Fibroblast of pulmonary artery (primary cell): ENCODE measurements at regions not wholly inside any gene's neighbourhood (a gene's known extent, or its start where the extent isn't known, plus 50 kb on each side); places are given as distances from the start of the nearest gene placed in this dataset.
"Not testable (repeated sequence)": the region's sequence is repeated elsewhere in the genome, so short reads cannot be mapped to it uniquely, and the experiment has no call there.

Experiments
- DNase-seq: peaks from one replicate; pipeline ENCODE4 v3.0.0-alpha.2; 2010; ENCODE audit warnings: low read depth
- H3K4me3 ChIP-seq: replicated peaks from 2 replicates; pipeline ENCODE4 v1.5.1; 2011; ENCODE audit warnings: low read depth, mild to moderate bottlenecking, control low read depth, low read length, moderate library complexity
- TF ChIP-seq, protein P1 (sequence below): IDR thresholded peaks from 2 replicates; pipeline ENCODE4 v1.5.1; 2011; ENCODE audit warnings: mild to moderate bottlenecking, control low read depth, low read length, inconsistent platforms; ENCODE audit errors: missing control alignments

DNA sequence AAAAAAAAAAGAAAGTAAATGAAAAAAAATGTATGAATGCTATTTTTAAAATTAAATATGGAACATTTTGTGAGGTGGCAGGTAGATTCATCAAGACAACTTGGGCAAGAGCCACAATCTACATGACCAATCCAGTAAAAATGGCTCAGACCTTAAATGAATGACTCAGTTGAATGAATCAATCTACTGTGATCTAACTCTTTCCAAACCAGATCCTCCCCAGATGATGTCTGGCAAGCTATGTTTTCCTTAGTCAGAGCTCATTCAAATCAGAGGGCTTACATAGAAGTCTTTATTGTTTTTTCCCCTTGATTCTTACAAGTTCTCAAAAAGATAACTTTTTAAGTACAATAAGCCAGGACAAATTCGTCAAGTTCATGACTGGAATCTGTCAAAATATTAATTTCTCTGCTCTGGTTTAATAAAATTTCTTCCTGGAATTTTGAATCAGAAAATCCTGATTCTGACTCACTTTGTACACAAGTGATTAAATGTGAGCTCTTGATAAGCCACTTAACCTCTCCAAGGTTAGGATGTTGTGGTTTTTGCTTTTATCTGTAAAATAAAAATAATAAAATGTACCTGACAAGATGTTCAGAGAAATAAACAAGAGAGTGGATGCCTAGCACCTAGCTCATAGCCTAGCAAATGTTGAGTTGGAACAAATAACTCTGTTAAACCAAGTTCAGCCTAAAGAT, 105.6 kb upstream of the SMIM31 start:
- DNase-seq: peak; percentile 8
- TF ChIP-seq, protein P1, sequence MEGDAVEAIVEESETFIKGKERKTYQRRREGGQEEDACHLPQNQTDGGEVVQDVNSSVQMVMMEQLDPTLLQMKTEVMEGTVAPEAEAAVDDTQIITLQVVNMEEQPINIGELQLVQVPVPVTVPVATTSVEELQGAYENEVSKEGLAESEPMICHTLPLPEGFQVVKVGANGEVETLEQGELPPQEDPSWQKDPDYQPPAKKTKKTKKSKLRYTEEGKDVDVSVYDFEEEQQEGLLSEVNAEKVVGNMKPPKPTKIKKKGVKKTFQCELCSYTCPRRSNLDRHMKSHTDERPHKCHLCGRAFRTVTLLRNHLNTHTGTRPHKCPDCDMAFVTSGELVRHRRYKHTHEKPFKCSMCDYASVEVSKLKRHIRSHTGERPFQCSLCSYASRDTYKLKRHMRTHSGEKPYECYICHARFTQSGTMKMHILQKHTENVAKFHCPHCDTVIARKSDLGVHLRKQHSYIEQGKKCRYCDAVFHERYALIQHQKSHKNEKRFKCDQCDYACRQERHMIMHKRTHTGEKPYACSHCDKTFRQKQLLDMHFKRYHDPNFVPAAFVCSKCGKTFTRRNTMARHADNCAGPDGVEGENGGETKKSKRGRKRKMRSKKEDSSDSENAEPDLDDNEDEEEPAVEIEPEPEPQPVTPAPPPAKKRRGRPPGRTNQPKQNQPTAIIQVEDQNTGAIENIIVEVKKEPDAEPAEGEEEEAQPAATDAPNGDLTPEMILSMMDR: no peak
- H3K4me3 ChIP-seq: no peak overlapping the region

DNA sequence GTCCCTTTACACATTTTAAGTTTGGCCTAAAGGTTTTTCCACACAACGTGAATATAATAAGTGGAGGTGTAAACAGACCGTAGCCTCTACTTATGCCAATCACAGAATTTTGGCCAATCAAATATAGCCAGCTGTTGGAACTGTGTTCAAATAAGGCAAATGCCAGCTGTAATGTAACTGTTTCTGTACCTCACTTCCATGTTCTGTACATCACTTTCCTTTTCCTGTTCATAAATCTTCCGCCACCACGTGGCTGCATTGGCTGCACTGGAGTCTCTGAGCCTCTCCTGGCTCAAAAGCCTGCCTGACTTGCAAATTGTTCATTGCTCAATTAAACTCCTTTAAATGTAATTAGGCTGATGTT, 105.1 kb upstream of the SMIM31 start:
- DNase-seq: no peak
- TF ChIP-seq, protein P1: no peak
- no peak overlapping the region for H3K4me3 ChIP-seq

DNA sequence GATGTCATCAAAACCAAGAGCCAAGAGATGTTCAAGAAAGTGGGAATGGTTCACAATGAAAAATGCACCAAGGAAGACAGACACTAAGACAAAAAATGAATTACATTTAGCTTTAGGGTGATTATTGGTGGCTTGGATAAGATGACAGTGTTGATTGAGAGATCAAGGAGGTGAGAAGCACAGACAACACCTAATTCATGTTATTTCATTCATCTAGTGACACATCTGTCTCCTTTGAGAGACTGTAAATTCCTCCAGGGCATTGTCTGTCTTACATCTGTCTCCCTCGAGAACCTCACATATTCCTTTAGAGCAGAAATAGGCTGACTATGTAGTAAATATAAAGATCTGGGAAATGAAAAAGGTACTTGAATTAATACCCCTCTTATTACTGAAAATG, 94.2 kb upstream of the SMIM31 start:
- TF ChIP-seq, protein P1: no peak
- no peak for DNase-seq

DNA sequence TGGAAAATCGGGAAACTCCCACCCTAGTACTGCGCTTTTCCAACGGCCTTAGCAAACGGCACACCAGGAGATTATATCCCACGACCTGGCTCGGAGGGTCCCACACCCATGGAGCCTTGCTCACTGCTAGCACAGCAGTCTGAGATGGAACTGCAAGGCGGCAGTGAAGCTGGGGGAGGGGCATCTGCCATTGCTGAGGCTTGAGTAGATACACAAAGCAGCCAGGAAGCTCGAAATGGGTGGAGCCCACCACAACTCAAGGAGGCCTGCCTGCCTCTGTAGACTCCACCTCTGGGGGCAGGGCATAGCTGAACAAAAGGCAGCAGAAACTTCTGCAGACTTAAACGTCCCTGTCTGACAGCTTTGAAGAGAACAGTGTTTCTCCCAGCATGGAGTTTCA, 77.8 kb upstream of the SMIM31 start:
- H3K4me3 ChIP-seq, DNase-seq: not testable (repeated sequence)

More for the DNA sequence above, 94.2 kb upstream of the SMIM31 start:
- H3K4me3 ChIP-seq: no peak overlapping the region

DNA sequence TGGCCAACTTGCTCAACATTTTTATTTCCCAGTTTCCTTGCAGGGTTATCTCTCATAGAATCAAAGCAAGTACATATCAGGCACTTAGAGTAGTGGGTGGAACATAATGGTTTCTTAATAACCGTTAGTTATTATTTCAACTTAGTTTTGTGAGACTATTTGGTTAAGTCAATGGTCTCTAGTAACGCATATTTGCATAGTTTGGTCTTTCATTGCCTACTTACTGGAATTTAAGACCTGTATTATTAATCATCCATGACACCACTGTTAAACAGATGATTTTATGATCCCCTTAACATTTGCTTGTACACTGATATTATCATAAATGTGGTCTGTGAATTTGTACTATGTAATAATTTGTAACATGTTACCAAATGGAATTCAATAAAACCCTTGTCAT, 70.9 kb upstream of the SMIM31 start:
- no peak overlapping the region for H3K4me3 ChIP-seq
- TF ChIP-seq, protein P1: no peak
- no peak for DNase-seq

DNA sequence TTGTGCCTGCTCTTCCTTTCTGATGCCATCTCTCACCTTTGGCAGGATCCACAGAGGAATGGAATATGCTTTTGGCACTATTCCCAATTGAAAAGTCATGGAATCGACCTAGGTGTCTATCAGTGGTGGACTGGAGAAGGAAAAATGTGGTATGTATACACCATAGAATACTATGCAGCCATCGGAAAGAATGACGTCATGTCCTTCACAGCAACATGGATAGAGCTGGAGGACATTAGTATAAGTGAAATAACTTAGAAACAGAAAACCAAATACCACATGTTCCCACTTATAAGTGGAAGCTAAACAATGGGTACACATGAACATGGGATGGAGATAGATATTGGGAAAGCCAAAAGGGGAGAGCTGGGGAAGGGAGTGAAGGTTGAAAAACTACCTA, 58.3 kb upstream of the SMIM31 start:
- no peak for DNase-seq
- H3K4me3 ChIP-seq: no peak overlapping the region
- TF ChIP-seq, protein P1: no peak

DNA sequence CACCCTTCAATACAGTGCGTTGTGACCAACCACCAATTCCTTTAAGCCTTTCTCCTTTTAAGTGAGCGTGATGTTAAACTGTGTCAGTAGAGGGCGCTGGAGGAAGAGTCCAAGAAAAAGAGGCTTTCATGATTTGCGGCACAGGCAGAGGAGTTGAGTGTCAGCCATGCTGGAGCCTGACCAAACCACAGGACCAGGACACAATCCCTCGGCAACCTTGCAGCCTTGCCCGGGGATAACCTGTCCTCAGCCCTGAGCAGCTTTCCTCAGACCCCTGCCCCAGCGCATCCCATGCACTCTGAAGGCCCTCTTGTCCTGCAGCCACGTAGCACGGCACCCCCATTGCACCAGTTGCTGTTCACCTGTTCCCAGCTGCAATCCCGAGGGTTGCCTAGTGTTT, 53.5 kb upstream of the SMIM31 start:
- TF ChIP-seq, protein P1: no peak
- H3K4me3 ChIP-seq: no peak overlapping the region
- no peak for DNase-seq
